NB4 (cell line): ENCODE measurements at regions not wholly inside any gene's neighbourhood (a gene's known extent, or its start where the extent isn't known, plus 50 kb on each side); places are given as distances from the start of the nearest gene placed in this dataset.

Experiments used
- DNase-seq: peaks from one replicate; pipeline ENCODE4 v3.0.0; 2010; ENCODE audit warnings: low read depth
- H3K4me3 ChIP-seq: one replicate; pipeline ENCODE4 v1.5.1; 2011; ENCODE audit warnings: mild to moderate bottlenecking, low read depth, low read length, moderate library complexity
- MYC ChIP-seq: IDR thresholded peaks from 2 replicates; pipeline ENCODE4 v1.6.1; 2011; ENCODE audit warnings: low read depth, low read length
- POLR2A ChIP-seq: IDR thresholded peaks from 2 replicates; pipeline ENCODE4 v1.6.1; 2011; ENCODE audit warnings: mild to moderate bottlenecking; ENCODE audit not compliant: insufficient read length; ENCODE audit errors: extremely low read depth
- TF ChIP-seq, protein P1 (sequence below): IDR thresholded peaks from one replicate; pipeline ENCODE4 v1.5.1; 2012; ENCODE audit warnings: low read depth, low read length
- TF ChIP-seq, protein P2 (sequence below): IDR thresholded peaks from 2 replicates; pipeline ENCODE4 v1.6.1; 2011; ENCODE audit warnings: low read depth, low read length

DNA sequence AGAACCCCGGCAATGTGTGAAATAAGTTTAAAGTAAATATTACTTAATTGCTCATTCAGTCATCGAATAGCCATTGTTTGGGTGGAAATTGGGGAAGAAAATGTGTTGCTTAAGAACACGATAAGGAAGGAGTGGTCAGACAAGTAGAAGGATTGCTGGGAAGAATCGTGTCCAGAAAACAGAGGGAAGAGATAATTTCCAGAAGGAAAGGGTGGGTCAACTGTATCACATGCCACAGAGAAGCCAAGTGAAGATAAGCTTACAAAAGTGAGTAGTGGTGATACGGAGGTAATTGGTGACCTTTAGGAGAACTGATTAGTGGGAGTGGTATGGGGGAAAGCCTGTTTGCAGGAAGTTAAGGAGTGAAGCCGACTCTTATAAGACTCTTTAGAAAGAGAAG, 306.2 kb downstream of the SOX4 start:
- DNase-seq: no peak
- TF ChIP-seq, protein P1, sequence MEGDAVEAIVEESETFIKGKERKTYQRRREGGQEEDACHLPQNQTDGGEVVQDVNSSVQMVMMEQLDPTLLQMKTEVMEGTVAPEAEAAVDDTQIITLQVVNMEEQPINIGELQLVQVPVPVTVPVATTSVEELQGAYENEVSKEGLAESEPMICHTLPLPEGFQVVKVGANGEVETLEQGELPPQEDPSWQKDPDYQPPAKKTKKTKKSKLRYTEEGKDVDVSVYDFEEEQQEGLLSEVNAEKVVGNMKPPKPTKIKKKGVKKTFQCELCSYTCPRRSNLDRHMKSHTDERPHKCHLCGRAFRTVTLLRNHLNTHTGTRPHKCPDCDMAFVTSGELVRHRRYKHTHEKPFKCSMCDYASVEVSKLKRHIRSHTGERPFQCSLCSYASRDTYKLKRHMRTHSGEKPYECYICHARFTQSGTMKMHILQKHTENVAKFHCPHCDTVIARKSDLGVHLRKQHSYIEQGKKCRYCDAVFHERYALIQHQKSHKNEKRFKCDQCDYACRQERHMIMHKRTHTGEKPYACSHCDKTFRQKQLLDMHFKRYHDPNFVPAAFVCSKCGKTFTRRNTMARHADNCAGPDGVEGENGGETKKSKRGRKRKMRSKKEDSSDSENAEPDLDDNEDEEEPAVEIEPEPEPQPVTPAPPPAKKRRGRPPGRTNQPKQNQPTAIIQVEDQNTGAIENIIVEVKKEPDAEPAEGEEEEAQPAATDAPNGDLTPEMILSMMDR: no peak
- no peak overlapping the region for H3K4me3 ChIP-seq

DNA sequence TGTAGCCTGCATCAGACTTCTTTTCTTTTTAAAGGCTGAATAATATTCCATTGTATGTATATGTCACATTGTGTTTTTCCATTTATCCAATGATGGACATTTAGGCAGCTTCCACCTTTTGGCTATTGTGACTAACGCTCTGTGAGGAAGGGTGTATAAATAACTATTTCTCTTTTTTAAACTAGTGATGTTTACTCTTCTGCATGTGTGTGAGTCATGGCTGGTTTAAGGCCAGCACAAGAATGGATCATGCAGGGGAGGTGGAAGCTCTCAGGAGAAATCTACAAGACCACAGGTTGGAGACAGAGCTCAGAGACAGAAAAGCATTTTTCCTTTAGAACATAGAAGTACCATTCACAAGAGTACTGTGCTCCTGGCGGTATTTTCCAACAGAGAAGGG, 307.2 kb downstream of the SOX4 start:
- TF ChIP-seq, protein P1: no peak
- no peak for TF ChIP-seq POLR2A
- no peak for TF ChIP-seq MYC
- TF ChIP-seq, protein P2, sequence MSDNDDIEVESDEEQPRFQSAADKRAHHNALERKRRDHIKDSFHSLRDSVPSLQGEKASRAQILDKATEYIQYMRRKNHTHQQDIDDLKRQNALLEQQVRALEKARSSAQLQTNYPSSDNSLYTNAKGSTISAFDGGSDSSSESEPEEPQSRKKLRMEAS: no peak
- DNase-seq: no peak
- H3K4me3 ChIP-seq: no peak overlapping the region

DNA sequence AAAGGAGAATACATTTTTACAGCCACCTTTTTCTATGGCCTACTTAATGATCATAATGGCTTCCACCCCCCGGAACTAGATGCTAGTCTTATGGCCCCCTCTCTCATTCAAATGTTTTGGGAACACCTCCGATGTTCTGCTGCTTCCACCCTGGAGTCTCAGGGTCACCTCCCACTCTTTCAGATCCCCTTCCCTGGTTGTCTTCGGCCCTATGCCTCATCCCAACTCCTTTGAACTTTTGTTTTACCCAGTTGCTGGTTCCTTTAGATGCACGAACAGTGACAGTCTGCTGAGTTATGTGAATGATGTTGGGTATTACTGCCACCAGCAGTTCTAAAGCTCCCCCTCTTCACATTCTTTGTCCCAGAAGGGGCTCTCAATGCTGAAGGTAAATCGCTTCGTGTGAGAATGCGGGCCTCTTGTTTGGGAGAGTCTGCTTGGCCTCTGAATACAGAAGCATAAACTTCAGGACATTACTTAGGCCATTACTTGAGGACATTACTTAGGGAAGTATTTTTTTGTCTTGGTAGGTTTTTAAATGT, 309.1 kb downstream of the SOX4 start:
- TF ChIP-seq, protein P1: no peak
- TF ChIP-seq POLR2A (no peak), MYC (no peak)
- TF ChIP-seq, protein P2: no peak
- no peak overlapping the region for H3K4me3 ChIP-seq
- no peak for DNase-seq

DNA sequence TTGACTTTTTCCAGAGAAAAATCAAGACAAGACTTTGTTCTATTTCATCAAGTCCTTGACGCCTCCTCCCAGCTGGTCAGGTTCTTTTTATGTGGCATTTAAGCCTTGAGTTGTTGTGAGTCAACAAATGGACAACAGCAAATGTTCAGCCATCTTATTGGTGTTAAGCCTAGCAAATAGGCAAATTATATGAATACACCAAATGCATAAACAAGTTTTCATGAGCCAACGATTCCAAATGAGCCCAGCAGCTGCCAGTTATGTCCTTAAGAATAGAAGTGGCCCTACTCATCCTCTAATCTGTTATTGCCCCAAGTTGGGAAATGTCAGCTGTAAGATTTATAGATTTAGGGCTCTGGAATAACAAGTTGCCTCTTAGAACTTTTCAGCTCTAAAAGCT, 312.0 kb downstream of the SOX4 start:
- TF ChIP-seq, protein P1: no peak
- TF ChIP-seq POLR2A: no peak
- TF ChIP-seq, protein P2: no peak
- no peak for TF ChIP-seq MYC
- no peak overlapping the region for H3K4me3 ChIP-seq
- DNase-seq: no peak

DNA sequence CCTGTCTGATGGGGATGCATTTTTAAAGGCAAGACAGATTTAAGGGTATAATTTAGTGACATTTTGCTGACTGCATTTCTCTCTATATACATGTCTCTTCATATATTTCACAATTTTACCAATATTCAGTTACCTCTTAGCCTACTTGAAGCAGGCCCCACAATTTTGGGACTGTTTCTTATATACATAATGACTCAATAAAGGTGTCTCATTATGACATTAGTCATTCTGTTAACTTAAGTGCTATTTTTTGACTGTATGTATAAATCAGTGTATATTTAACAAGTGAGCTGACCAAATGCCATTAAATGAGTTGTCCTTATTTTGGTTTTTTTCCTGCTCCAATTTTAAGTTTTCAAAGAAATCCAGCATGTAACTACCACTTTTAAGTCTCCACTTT, 313.3 kb downstream of the SOX4 start:
- no peak for DNase-seq
- TF ChIP-seq, protein P1: no peak
- no peak for TF ChIP-seq MYC
- no peak for TF ChIP-seq POLR2A
- TF ChIP-seq, protein P2: no peak
- H3K4me3 ChIP-seq: no peak overlapping the region

DNA sequence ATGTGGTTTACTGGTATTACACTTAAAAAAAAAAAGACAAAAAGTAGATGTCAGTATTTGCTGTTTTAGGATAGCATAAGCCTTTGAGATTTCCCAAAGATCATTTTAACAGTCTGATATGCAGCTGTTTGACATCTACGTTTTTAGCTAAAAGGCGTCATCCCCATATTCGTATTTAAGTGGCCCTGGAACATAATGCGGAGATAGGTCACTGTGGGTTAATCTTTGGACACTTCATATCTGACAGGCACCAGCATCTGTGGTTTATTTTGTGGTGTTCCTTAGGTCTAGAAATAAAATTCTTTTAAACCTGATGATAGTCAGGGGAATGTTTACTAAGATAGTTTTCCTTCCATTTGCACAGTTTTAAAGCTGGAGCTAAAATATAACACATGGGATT, 313.7 kb downstream of the SOX4 start:
- DNase-seq: no peak
- TF ChIP-seq, protein P1: no peak
- no peak for TF ChIP-seq POLR2A
- TF ChIP-seq, protein P2: no peak
- no peak for TF ChIP-seq MYC
- H3K4me3 ChIP-seq: no peak overlapping the region
